Common myeloid progenitor, CD34-positive (primary cell): ENCODE measurements at regions not wholly inside any gene's neighbourhood (a gene's known extent, or its start where the extent isn't known, plus 50 kb on each side); places are given as distances from the start of the nearest gene placed in this dataset.

Source experiments
- CTCF ChIA-PET: fragments of 350-600 bp; sonication (Branson Sonifier 250); formaldehyde crosslinking; loops from one replicate; lab custom pipeline; 2021; ENCODE audit warnings: antibody characterized with exemption; lab: Charles Lee
- POLR2A ChIA-PET: fragments of 350-600 bp; sonication (Branson Sonifier 250); formaldehyde crosslinking; loops from one replicate; lab custom pipeline; 2021; ENCODE audit warnings: antibody characterized with exemption; lab: Charles Lee
- DNase-seq, 3 donors: peaks; one replicate each; pipeline versions ENCODE4 v3.0.0 to v3.0.0-alpha.2; 2013
- H3K27ac ChIP-seq, 2 experiments: 1 replicate in 1 of 2; 2 replicates in 1 of 2; pipeline ENCODE4 v1.7.0; 2013; ENCODE audit warnings: inconsistent platforms in 2 of 2, low read length in 2 of 2, mild to moderate bottlenecking in 2 of 2, low read depth in 1 of 2, moderate library complexity in 1 of 2; ENCODE audit not compliant: severe bottlenecking in 2 of 2, insufficient read depth in 1 of 2, poor library complexity in 1 of 2
- H3K27me3 ChIP-seq, 5 experiments: replicated peaks in 2 of 5; 1 replicate in 3 of 5; 2 replicates in 2 of 5; pipeline versions ENCODE4 v1.6.1 to v1.7.0; 2013; ENCODE audit warnings: low read length in 4 of 5, mild to moderate bottlenecking in 2 of 5, moderate library complexity in 2 of 5, inconsistent platforms in 1 of 5; ENCODE audit not compliant: insufficient read depth in 5 of 5, control insufficient read depth in 4 of 5
- H3K36me3 ChIP-seq, 4 experiments: 1 replicate in 2 of 4; 2 replicates in 2 of 4; pipeline versions ENCODE4 v1.6.1 to v1.7.0; 2013; ENCODE audit warnings: low read length in 3 of 4, control low read depth in 1 of 4, mild to moderate bottlenecking in 1 of 4; ENCODE audit not compliant: control insufficient read depth in 4 of 4, insufficient read depth in 4 of 4
- H3K4me1 ChIP-seq, 4 experiments: 1 replicate in 3 of 4; 2 replicates in 1 of 4; pipeline versions ENCODE4 v1.6.1 to v1.7.1; 2013; ENCODE audit warnings: low read length in 3 of 4, mild to moderate bottlenecking in 3 of 4, control low read depth in 1 of 4, inconsistent platforms in 1 of 4, moderate library complexity in 1 of 4; ENCODE audit not compliant: control insufficient read depth in 4 of 4, insufficient read depth in 4 of 4; ENCODE audit errors: control extremely low read depth in 1 of 4
- H3K4me3 ChIP-seq, 7 experiments: 1 replicate in 4 of 7; 2 replicates in 3 of 7; pipeline versions ENCODE4 v1.5.1 to v1.7.0; 2013; ENCODE audit warnings: mild to moderate bottlenecking in 7 of 7, low read length in 6 of 7, moderate library complexity in 6 of 7, inconsistent platforms in 2 of 7, low read depth in 2 of 7, control low read depth in 1 of 7; ENCODE audit not compliant: insufficient read depth in 4 of 7, control insufficient read depth in 1 of 7; ENCODE audit errors: extremely low read depth in 1 of 7
- H3K9me3 ChIP-seq, 5 experiments: 1 replicate in 4 of 5; 2 replicates in 1 of 5; pipeline versions ENCODE4 v1.6.1 to v1.7.1; 2013; ENCODE audit warnings: low read length in 4 of 5, mild to moderate bottlenecking in 2 of 5, inconsistent platforms in 1 of 5, low read depth in 1 of 5, moderate library complexity in 1 of 5; ENCODE audit not compliant: control insufficient read depth in 4 of 5, insufficient read depth in 2 of 5; ENCODE audit errors: control extremely low read depth in 1 of 5
- WGBS: methylation state at CpG from one replicate; pipeline ENCODE4 v1.1.5; 2013; ENCODE audit not compliant: insufficient coverage; 5-methylcytosine and 5-hydroxymethylcytosine counted together

DNA sequence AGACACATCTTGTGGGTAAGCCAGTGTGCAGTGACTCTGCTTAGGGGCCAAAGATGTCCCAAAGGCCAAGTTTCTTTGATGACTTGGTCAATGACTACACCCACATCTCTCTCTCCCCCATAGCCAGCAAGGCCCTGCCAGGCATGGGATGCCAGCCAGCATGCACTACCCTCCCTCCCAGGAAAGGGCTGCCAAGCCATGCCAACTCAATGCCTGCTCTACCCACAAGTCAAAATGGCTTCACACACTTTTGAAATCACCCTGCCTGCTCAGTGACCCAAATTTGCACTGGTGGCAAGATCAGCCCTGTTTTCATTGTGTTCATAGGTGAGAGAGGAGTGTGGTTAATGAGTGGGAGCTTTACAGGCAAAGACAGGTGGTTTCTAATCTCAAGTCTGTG, 112.5 kb downstream of the MATN1 start:
- H3K27me3 ChIP-seq, result peaks cover 0 to 15% (median 4%) of the 10 kb centered on the region in 5 experiments
- DNase-seq, result no peak
- H3K27ac ChIP-seq, result no peak overlapping the region
- no peak overlapping the region for H3K4me3 ChIP-seq
- H3K9me3 ChIP-seq, result no peaks in the 10 kb centered on the region
- ChIA-PET POLR2A (no interaction called here), CTCF (no interaction called here)
- H3K4me1 ChIP-seq, result no peaks in the 10 kb centered on the region
- H3K36me3 ChIP-seq, result no peaks in the 10 kb centered on the region

DNA sequence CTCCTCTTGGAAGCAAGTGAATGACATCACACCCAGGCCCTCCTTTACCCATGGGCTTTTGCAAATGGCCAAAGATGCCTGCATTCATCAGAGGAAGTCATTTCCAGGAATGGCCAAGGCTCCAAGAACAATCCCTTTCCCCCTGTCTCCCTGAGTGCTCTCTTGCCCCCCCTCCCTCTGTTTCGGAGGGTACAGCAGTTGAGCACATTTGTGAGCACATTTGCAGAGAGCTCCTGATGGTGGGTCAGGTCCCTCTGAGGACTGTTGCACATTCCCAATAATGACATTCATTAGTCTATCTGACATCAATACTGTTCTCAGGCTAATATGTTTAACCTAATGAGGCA, 113.4 kb downstream of the MATN1 start:
- ChIA-PET CTCF (no interaction called here), POLR2A (no interaction called here)
- no peaks in the 10 kb centered on the region for H3K4me1 ChIP-seq
- H3K4me3 ChIP-seq, result no peak overlapping the region
- no peak overlapping the region for H3K27ac ChIP-seq
- WGBS, result 86% methylated on average over 1 of the region's 1 CpG
- no peak for DNase-seq
- no peaks in the 10 kb centered on the region for H3K36me3 ChIP-seq
- peaks cover 0 to 18% (median 2%) of the 10 kb centered on the region in 5 experiments for H3K27me3 ChIP-seq
- H3K9me3 ChIP-seq, result no peaks in the 10 kb centered on the region

DNA sequence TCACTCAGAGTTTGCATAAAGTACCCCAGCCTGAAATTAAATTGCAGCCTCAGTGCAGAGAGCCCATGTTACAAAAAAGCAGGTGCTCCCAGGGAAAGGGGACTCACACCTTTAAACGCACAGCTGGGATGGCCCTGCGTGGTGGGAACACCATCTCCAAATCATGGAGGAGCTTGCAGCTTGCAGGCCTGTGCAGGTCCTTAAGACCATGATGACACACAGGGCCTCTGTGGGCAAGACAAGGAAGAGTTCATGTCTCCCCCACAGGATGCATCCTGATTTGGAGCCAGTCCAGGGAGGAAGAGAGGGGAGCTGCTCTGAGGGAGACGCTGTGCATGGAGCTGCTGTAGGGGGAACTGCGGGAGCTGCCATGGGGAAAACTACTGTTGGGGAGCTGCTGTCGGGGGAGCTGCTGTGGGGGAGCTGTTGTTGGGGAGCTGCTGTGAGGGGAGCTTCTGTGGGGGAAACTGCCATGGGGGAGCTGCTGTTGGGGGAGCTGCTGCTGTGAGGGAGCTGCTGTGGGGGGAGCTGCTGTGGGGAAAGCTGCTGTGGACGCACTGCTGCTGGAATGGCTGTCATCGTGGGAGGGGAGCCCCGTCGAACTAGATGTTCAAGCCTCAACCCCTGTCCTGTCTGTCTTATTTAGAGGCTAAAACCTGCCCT, 113.9 kb downstream of the MATN1 start:
- H3K4me1 ChIP-seq, result no peaks in the 10 kb centered on the region
- no peak overlapping the region for H3K4me3 ChIP-seq
- ChIA-PET CTCF (no interaction called here), POLR2A (no interaction called here)
- no peaks in the 10 kb centered on the region for H3K36me3 ChIP-seq
- WGBS, result 75% methylated on average over 7 of the region's 9 CpGs
- H3K9me3 ChIP-seq, result no peaks in the 10 kb centered on the region
- H3K27me3 ChIP-seq, result peaks cover 0 to 18% (median 2%) of the 10 kb centered on the region in 5 experiments
- no peak for DNase-seq
- H3K27ac ChIP-seq, result no peak overlapping the region

DNA sequence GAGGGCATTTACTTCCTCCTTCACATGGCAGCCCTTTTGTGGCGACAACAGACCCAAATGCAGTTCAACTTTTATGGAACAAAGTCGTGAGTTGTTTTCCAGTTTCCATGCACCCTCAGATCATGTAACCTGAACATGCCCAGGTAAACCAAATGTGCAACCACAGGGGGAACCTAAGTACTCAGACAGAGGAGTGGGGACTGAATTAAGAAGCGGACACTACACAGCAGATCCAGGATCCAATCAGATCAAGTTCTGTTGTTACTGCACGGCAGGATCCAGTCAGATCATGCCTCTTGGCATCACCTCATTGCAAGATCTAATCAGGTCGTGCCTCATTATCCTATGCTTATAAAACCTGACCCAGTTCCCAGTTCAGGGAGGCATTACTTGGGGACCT, 115.7 kb downstream of the MATN1 start:
- CTCF ChIA-PET, result no interaction called here
- no peak overlapping the region for H3K4me3 ChIP-seq
- no peaks in the 10 kb centered on the region for H3K4me1 ChIP-seq
- H3K27ac ChIP-seq, result no peak overlapping the region
- peaks cover 0 to 18% (median 2%) of the 10 kb centered on the region in 5 experiments for H3K27me3 ChIP-seq
- WGBS, result 71% methylated on average over 5 of the region's 5 CpGs
- POLR2A ChIA-PET, result no interaction called here
- DNase-seq, result no peak
- no peaks in the 10 kb centered on the region for H3K9me3 ChIP-seq
- H3K36me3 ChIP-seq, result no peaks in the 10 kb centered on the region

DNA sequence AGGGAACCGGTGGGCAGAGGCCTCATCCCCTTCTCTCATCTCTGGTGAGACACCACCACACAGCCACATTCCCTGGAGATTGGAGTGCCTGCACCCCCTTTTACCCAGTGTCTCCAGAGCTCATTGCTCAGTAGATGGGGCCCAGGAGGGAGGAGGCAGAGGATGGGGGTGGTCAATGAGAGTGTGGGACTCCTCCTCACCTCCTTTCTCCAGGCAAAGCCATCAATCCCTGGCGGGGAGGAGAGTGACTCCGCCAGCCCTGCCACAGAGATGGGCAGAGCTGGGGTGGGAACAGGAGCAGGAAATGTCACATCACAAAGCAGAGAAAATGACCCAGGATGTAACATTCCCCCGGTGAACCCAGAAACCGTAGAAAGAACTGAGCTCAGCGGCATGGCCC, 117.2 kb downstream of the MATN1 start:
- H3K27me3 ChIP-seq, result peaks cover 0 to 17% (median 2%) of the 10 kb centered on the region in 5 experiments
- ChIA-PET POLR2A (interaction anchor here (0.6 kb wide), 1 partner anchor 82 kb away, joined by 3 read pairs; no protein-coding TSS in a partner anchor), CTCF (no interaction called here)
- H3K4me3 ChIP-seq, result no peak overlapping the region
- no peak overlapping the region for H3K27ac ChIP-seq
- H3K4me1 ChIP-seq, result no peaks in the 10 kb centered on the region
- no peak for DNase-seq
- 48% methylated on average over 6 of the region's 6 CpGs for WGBS
- H3K9me3 ChIP-seq, result peaks cover 0 to 4% (median 0%) of the 10 kb centered on the region in 5 experiments
- H3K36me3 ChIP-seq, result no peaks in the 10 kb centered on the region

DNA sequence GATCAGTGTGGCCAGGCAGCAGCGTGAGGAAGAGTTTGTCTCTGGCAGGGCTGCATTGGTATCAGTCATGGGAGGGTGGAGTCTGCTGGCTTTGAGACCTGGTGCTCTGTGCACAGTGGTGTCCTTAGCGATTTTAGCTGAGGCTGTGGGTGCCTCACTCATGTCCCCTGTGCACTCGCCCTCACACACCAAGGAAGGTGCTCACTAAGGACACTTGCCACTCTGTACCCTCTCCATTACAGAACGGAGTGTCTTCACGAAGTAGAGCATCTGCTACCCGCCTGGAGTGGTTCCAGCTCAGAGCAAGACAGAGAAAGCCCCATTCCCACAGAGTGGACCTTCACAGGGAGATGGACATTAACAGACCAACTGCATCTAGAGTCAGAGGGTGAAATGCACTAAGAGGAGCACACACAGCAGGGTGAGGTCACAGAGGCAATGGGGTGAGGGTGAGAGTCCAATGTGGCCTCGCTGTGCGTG, 117.9 kb downstream of the MATN1 start:
- ChIA-PET CTCF (no interaction called here), POLR2A (interaction anchor here (0.6 kb wide), 1 partner anchor 83 kb away, joined by 3 read pairs; no protein-coding TSS in a partner anchor)
- H3K36me3 ChIP-seq, result no peaks in the 10 kb centered on the region
- no peaks in the 10 kb centered on the region for H3K4me1 ChIP-seq
- DNase-seq, result no peak
- WGBS, result 78% methylated on average over 6 of the region's 8 CpGs
- H3K27me3 ChIP-seq, result peaks cover 0 to 16% (median 2%) of the 10 kb centered on the region in 5 experiments
- peaks cover 0 to 4% (median 0%) of the 10 kb centered on the region in 5 experiments for H3K9me3 ChIP-seq
- H3K4me3 ChIP-seq, result no peak overlapping the region
- no peak overlapping the region for H3K27ac ChIP-seq

DNA sequence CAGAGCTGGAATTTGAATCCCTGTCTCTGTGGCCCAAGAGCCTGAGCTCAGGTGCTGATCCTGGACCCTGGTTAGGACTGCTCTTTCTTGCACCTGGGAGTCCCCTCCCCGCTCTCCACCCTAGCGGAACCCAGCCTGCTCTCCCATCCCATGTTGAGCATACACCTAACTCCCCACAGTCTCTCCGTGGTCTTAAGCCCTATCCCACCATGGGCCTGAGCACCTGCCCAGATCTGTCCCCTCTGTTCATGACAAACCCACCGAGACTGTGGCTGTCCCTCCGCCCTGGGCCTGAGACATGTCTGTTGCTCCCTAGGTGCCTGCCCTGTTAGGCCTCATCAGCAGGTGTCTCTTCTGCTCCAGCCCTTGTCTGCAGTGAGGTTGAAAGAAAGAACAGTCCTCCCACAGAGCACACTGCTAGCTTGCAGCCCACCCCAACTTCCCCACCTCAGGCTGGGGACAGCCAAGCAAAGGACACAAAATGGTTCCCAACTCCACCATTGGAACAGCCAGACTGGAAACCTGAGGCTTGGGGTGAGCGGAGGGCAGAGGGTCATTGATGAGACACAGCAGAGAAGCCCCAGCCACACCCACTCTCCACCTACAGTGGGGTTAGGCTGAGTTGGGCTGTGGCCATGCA, 118.5 kb downstream of the MATN1 start:
- no peak overlapping the region for H3K27ac ChIP-seq
- POLR2A ChIA-PET, result no interaction called here
- CTCF ChIA-PET, result no interaction called here

More for the DNA sequence above, 118.5 kb downstream of the MATN1 start:
- Histone ChIP-seq H3K4me3 (no peak overlapping the region), H3K4me1 (no peaks in the 10 kb centered on the region), H3K27me3 (peaks cover 0 to 15% (median under 1%) of the 10 kb centered on the region in 5 experiments), H3K36me3 (no peaks in the 10 kb centered on the region), H3K9me3 (peaks cover 0 to 4% (median 0%) of the 10 kb centered on the region in 5 experiments)
- DNase-seq, result no peak
- WGBS, result 97% methylated on average over 5 of the region's 6 CpGs
